A204.1 (cell line): ENCODE measurements at regions not wholly inside any gene's neighbourhood (a gene's known extent, or its start where the extent isn't known, plus 50 kb on each side); places are given as distances from the start of the nearest gene placed in this dataset.
"Not testable (repeated sequence)": the region's sequence is repeated elsewhere in the genome, so short reads cannot be mapped to it uniquely, and the experiment has no call there.

Experiments
- FAIRE-seq: peaks from 2 replicates; lab custom pipeline; 2012; peaks lifted over from hg19 to GRCh38; lab: Jason Lieb, UNC

DNA sequence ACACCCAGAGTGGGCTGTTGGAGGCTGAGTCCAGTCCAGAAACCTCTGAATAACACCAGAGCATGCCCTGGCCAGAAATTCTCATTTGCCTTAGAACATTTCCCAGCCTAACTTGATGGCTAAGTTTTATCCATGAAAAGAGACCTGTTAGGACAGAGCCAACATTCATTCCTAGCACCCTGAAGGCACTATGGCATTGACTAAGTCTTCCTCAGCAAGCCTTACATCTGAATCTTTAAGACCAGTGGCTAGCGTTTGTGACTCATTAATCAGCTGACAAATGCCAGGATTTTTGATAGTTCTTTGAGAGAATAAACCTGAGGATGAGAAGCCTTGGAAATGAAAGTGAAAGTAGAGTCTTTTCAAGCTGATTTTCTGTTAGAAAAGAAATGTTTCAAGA is 1087.1 kb upstream of the ALCAM start:
- no peak for FAIRE-seq

- no peak for FAIRE-seq
Measured at GRCh38 chr3:104281713-104282112, 1085.0 kb upstream of the ALCAM start.

DNA sequence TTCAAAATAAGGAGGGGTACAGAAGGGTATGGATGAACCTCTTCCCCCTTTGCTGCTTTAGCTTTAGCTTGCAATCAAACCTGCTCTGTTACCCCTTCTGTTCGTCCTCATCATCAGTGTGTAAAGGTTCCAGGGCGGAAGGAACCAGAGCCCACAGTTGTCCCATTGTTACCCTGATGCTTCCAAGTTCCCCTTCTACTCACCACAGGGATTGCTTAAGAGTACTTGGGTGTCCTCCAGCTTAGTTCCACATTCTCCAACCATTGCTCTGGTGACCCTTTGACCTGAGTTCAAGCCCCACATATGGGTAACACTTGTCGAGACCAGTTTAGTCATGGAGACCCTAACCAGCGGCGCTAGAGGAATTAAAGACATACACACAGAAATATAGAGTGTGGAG is 1080.1 kb upstream of the ALCAM start:
- FAIRE-seq: no peak

- peak; percentile 94 for FAIRE-seq
Measured at GRCh38 chr3:104291437-104291851, 1075.3 kb upstream of the ALCAM start.

- no peak for FAIRE-seq
Measured at GRCh38 chr3:104291878-104292277, 1074.8 kb upstream of the ALCAM start.

- no peak for FAIRE-seq
Measured at GRCh38 chr3:104297617-104298016, 1069.1 kb upstream of the ALCAM start.

DNA sequence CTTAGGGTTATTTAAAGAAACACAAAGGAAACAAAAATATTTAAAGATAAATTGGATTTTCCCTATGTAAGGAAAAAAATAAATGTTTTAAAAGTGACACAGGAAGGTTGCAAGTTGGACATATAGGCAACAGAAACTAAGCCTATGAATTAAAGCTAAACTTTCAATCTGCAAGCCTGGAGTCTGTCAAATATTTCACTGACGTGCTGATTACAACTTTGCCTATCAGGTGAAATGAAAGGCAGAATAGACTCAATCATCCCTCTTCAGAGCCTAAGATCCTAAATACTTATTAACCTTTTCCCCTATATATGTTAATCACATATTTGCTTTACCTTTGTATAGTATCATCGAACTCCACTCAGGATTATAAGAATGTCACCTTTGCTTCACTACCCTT is 1068.0 kb upstream of the ALCAM start:
- no peak for FAIRE-seq

DNA sequence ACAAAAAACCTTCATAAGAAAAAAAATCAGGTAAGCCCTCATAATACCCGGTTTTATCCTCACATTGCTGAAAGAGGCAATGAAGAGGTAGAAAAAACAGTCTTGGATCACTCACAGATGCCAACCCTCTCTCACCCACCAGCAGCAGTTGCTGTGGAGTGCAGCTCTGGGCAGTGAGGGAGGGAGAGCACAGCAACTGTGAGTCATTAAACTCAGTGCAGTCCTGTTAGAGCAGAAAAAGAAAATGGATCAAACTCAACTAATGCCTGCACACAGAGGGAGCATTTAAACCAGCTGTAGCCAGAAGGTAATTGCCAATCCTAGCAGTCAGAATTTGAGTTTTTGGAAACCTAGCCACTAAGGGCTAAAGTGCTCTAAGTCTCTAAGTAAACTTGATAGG is 1050.6 kb upstream of the ALCAM start:
- no peak for FAIRE-seq

GRCh38 chr3:104323226-104323625 is 1043.5 kb upstream of the ALCAM start:
- no peak for FAIRE-seq

DNA sequence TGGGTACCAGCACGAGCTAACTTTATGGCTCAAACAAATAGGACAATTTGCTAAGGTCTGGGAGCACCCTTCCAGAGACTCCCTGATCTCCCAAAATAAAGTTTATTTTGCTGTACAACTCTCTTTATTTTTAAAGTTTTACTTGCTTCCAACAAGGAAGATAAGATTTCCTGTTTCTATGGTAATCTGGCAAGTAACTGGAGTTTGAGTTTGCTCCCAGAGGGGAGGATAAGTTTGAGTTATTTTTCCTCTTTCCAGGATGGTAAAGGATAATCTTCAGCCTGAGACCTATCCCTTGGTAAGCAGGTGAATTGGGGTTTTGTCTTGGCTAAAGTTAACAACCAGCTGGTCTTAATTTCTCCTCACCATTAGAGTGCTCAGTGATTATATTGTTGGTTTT is 1019.4 kb upstream of the ALCAM start:
- no peak for FAIRE-seq

- no peak for FAIRE-seq
Measured at GRCh38 chr3:104349836-104350235, 1016.9 kb upstream of the ALCAM start.

DNA sequence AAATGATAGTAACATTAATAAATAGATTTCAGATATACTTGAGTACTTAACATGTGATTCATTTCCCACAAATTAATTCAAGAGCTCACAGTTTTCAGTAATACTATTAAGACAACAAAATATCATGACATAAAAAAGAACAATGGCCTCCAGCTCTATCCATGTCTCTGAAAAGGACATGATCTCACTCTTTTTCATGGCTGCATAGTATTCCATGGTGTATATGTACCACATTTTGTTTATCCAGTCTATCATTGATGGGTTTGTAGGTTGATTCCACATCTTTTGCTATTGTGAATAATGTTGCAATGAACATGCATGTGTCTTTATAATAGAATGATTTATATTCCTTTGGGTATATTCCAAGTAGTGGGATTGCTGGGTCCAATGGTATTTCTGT is 1012.8 kb upstream of the ALCAM start:
- no peak for FAIRE-seq

GRCh38 chr3:104359546-104359945 is 1007.2 kb upstream of the ALCAM start:
- FAIRE-seq: peak; percentile 99

DNA sequence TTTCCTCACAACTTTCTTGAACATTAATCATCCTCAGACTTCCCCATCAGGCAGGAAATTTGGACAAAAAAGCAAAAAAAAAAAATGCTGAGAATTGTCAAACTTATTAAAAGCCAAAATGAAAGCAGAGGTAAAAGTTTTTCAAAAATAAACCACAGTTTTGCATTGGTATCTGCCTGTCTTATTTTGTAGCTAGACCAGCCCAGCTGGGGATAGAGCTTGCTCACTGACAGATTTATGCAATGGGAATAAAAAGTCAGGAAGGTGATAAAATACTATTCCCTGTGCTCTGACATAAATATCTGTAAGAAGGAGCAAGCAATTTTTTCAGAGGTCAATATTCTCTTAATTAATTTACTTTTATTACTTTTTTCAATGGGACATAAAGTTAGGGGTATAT is 1006.7 kb upstream of the ALCAM start:
- no peak for FAIRE-seq

DNA sequence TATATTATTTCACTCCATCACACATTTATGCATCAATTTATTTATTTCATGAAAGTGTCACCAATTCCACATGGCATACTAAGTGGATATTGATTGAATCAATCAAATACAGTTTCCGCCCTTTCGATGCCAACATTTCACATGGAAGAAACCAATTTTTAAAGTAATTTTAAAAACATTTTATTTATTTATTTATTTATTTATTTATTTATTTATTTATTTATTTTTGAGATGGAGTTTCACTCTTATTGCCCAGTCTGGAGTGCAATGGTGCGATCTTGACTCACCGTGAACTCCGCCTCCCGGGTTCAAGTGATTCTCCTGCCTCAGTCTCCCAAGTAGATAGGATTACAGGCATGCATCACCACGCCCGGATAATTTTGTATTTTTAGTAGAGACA is 1005.0 kb upstream of the ALCAM start:
- not testable (repeated sequence) for FAIRE-seq

GRCh38 chr3:104362319-104362718 is 1004.4 kb upstream of the ALCAM start:
- no peak for FAIRE-seq

DNA sequence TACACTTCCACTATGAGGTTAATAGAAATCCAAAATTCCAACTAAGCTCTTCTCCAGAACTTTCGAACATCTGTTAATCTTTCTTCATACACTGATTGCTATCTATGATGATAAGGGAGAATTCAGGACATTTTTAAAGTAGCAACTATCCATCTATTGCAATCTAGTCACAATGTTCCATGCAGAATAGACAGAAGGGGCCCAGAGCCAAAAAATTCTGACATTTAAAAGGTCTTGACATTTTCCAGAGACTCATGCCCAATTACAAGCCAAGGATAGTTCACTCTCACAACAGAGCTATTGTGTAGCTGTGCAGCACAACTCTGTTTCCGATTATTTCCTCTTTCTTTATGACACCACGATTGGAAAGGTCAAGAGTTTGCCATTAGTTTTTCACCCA is 999.7 kb upstream of the ALCAM start:
- FAIRE-seq: no peak

DNA sequence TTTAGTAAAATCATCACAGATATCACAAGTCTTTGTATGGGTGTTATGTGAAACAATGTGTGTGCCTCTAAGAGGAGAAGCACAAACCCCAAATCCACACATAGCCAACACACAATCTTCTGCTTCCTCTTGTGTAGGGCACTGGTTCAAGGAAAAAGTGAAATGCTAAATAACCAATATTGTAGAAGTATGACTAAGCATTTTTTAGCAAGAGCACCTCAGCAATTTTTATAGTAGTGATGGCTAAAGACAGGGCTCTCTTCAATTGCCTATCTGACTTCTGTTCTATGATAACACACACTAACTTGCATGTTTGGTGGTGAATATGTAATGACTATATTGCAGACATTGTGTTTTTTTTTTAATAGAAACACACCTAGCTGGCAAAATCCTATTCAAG is 997.9 kb upstream of the ALCAM start:
- no peak for FAIRE-seq

- FAIRE-seq: no peak
Measured at GRCh38 chr3:104385421-104385820, 981.3 kb upstream of the ALCAM start.

DNA sequence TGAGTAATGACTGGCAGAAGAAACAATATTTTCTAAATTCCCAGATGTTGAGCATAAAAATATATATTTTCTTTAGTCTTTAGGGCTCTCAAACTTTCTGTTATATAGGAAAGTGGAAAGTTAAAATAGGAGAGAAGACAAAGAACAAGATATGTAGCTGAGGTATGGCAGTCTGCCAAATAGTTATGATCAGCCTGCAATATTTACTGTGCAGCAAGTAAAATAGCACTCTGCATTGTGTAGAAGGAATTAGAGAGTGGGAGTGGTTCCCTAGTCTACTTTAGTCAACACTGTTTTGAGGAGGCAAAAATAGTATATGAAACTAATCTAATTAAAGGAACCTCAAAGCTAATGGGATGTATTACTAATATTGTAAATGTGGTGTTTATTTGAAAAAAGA is 978.1 kb upstream of the ALCAM start:
- FAIRE-seq: no peak

DNA sequence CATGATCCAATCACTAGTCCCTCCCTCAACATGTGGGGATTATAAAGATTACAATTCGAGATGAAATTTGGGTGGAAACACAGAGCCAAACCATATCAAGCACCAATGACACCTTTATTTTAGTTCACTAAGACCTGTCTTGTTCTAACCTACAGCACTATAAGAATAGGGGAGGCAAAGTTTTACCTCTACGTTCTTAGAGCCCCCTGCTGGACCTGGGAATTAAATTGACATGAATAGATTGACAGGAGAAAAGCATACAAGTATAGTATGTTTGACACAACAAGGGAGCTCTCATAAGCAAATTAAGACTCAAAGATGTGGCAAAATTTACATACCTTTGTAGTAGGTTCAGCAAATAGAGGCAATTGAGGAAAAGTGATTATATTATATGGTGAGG is 974.4 kb upstream of the ALCAM start:
- FAIRE-seq: no peak

GRCh38 chr3:104396974-104397669 is 969.6 kb upstream of the ALCAM start:
- FAIRE-seq: no peak

DNA sequence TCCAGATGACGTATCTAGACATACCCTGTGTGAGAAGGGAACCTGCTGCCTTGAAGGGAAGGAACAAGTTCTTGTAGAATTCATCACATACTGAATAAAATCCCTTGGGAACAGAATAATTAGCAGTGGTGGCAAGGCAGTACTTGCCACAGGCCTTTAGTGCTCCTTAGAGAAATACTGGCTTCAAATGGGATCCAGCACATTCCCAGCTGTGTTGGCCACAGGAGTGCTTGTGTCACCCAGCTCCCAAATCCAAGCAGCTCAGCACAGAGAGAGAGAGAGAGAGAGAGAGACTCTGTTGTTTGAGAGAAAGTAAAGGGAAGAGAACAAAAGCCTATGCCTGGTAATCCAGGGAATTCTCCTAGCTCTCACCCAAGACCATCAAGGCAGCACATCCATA is 969.0 kb upstream of the ALCAM start:
- no peak for FAIRE-seq

DNA sequence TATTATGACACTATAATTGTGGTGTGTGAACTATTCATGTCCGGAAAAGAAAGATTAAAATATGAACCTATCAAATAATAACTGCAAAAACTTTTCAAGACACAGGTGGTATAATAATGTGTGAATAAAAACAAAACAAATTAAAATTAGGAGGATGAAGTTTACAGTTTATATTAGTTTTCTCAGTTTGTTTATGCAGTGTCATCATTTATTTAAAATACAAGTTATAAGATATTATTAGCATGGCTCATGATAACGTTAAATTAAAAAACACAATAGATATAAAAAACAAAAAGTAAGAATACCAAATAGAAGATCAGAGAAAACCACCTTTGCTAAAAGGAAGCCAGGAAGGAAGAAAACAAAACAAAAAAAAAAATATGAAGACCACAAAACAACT is 963.8 kb upstream of the ALCAM start:
- peak; percentile 53 for FAIRE-seq

- FAIRE-seq: no peak
Measured at GRCh38 chr3:104411757-104412156, 955.0 kb upstream of the ALCAM start.
